NB4 (cell line): ENCODE measurements at regions not wholly inside any gene's neighbourhood (a gene's known extent, or its start where the extent isn't known, plus 50 kb on each side); places are given as distances from the start of the nearest gene placed in this dataset.
A peak's percentile ranks its signal among the peaks of the same experiment; 100 is the strongest.
"Not testable (repeated sequence)": the region's sequence is repeated elsewhere in the genome, so short reads cannot be mapped to it uniquely, and the experiment has no call there.

Experiments used
- DNase-seq: peaks from one replicate; pipeline ENCODE4 v3.0.0; 2010; ENCODE audit warnings: low read depth
- H3K4me3 ChIP-seq: one replicate; pipeline ENCODE4 v1.5.1; 2011; ENCODE audit warnings: mild to moderate bottlenecking, low read depth, low read length, moderate library complexity
- MYC ChIP-seq: IDR thresholded peaks from 2 replicates; pipeline ENCODE4 v1.6.1; 2011; ENCODE audit warnings: low read depth, low read length
- POLR2A ChIP-seq: IDR thresholded peaks from 2 replicates; pipeline ENCODE4 v1.6.1; 2011; ENCODE audit warnings: mild to moderate bottlenecking; ENCODE audit not compliant: insufficient read length; ENCODE audit errors: extremely low read depth
- TF ChIP-seq, protein P1 (sequence below): IDR thresholded peaks from 2 replicates; pipeline ENCODE4 v1.6.1; 2011; ENCODE audit warnings: low read depth, low read length
- TF ChIP-seq, protein P2 (sequence below): IDR thresholded peaks from one replicate; pipeline ENCODE4 v1.5.1; 2012; ENCODE audit warnings: low read depth, low read length

DNA sequence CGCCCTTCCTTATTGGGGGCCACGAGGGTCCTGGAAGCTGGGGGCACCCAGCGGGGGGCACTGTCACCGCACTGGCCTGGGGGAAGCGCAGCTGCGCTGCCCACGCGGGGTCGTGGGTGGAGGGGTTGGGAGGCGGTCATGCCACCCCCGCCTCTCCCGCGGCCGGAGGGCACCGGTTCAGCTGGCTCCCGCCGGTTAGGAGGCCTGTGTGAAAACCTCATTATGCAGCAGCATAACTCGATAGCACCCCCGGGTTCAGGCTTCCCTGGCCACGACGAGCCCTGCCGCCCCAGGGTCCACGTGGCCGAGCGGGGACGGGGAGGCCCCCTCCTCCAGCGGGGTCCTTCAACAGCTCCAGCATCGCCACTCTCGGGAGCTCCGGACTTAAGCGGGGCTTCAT is 91.2 kb upstream of the ERCC6L2 start:
- TF ChIP-seq MYC (no peak), POLR2A (no peak)
- TF ChIP-seq, protein P1, sequence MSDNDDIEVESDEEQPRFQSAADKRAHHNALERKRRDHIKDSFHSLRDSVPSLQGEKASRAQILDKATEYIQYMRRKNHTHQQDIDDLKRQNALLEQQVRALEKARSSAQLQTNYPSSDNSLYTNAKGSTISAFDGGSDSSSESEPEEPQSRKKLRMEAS = no peak
- TF ChIP-seq, protein P2, sequence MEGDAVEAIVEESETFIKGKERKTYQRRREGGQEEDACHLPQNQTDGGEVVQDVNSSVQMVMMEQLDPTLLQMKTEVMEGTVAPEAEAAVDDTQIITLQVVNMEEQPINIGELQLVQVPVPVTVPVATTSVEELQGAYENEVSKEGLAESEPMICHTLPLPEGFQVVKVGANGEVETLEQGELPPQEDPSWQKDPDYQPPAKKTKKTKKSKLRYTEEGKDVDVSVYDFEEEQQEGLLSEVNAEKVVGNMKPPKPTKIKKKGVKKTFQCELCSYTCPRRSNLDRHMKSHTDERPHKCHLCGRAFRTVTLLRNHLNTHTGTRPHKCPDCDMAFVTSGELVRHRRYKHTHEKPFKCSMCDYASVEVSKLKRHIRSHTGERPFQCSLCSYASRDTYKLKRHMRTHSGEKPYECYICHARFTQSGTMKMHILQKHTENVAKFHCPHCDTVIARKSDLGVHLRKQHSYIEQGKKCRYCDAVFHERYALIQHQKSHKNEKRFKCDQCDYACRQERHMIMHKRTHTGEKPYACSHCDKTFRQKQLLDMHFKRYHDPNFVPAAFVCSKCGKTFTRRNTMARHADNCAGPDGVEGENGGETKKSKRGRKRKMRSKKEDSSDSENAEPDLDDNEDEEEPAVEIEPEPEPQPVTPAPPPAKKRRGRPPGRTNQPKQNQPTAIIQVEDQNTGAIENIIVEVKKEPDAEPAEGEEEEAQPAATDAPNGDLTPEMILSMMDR = no peak
- H3K4me3 ChIP-seq = no peak overlapping the region
- no peak for DNase-seq

DNA sequence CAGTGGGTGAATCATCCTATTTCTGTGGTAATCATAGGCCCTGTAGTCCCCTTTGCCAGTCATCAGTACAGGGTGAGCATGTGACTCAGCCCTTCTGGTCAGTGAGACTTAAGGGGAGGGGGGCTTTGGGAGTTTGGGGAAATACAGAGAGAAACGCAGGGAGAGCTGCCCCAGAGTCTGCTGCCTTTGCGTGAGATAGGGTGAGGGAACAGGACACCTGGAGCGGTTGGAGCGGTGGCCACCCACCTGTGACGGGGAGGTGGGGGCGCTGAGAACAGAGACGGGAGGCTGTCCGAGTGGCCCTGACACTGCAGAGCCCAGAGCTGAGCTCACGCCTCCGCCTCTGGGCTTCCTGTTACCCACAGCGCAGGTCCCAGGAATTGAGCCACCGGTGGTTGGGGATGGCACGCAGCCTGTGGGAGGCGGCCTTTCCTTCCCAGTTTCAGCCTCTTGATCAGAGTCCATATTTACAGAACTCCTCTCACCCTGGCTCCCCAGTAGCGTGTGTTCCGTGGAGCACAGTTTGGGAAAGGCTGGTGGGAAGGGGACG is 92.0 kb upstream of the ERCC6L2 start:
- no peak overlapping the region for H3K4me3 ChIP-seq
- peak; percentile 63 for DNase-seq
- TF ChIP-seq MYC (no peak), POLR2A (no peak)
- TF ChIP-seq, protein P1 = no peak
- TF ChIP-seq, protein P2 = no peak

DNA sequence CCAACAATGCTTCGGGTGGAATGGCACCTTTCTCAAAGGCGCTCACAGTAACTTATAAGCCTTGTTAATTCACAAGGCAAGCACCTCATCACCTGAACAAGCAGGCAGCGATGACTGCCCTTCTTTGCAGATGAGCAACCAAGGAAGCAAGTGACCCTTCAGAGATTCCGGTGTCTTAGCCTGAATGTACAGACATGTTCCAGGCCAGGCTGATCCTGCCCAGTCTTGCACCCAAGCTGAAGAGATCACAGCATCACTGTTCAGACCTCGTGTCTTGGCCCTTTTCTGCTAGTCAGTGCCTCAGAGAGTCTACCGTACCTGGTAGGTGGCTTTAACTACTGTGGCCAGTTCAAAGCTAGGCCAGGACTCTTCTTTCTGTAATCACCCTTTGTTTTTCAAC is 94.7 kb upstream of the ERCC6L2 start:
- TF ChIP-seq, protein P1 = no peak
- TF ChIP-seq POLR2A = no peak
- no peak for TF ChIP-seq MYC
- TF ChIP-seq, protein P2 = no peak
- H3K4me3 ChIP-seq = no peak overlapping the region
- no peak for DNase-seq

DNA sequence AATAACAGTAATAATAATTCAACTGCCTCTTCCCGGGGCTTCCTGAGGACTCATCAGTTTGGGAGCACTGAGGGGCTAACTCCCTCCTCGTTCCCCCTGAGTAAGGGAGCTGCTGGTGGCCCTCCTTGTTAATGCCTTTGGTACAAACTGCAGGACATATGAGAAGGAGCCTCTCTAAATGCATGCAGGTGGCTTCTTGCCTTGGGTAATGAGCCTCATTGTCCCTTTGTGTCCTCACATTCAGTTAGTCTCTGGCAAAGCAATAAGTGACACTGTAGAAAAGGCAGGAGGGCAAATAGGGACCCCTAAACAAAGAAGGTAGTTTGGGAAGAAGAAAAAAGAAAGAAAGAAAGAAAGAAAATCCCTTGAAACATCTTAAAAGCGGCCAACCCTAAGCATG is 95.4 kb upstream of the ERCC6L2 start:
- TF ChIP-seq POLR2A (no peak), MYC (no peak)
- TF ChIP-seq, protein P2 = no peak
- TF ChIP-seq, protein P1 = no peak
- DNase-seq = no peak
- no peak overlapping the region for H3K4me3 ChIP-seq

DNA sequence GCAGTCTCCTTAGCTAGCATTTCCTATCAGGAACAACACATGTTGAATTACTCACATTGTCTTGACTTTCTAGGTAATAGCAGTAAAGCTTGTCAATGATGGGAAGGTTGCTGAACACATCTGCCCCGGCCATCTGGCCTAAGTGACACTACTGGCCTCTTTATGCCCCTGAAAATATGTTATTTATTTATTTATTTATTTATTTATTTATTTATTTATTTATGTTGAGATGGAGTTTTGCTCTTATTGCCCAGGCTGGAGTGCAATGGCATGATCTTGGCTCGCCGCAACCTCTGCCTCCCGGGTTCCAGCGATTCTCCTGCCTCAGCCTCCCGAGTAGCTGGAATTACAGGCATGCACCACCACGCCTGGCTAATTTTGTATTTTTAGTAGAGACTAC is 95.9 kb upstream of the ERCC6L2 start:
- DNase-seq, H3K4me3 ChIP-seq: not testable (repeated sequence)

DNA sequence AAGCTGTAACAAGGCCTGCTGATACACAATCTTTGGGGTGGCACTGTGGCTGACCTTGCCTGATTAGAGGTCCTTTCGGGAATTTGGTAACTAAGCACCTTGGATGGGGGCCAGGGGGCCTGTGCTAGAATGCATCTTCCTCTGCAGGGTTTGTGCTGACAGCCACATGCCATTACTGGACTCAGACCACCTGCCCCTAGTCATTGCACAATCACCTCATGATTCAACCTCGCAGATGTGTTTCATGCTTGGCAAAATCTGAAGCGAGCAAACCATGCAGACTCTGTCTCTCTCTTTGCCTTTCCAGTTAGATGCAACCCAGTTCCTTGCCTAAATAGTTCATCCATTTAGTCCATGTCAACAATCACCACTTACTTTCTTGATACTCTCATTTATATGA is 96.5 kb upstream of the ERCC6L2 start:
- TF ChIP-seq POLR2A (no peak), MYC (peak; percentile 70)
- TF ChIP-seq, protein P2 = no peak
- TF ChIP-seq, protein P1 = peak; percentile 72
- peak; percentile 56 for DNase-seq
- H3K4me3 ChIP-seq = no peak overlapping the region
